ENCODE measurements at regions not wholly inside any gene's neighbourhood (a gene's known extent, or its start where the extent isn't known, plus 50 kb on each side); places are given as distances from the start of the nearest gene placed in this dataset.

DNA sequence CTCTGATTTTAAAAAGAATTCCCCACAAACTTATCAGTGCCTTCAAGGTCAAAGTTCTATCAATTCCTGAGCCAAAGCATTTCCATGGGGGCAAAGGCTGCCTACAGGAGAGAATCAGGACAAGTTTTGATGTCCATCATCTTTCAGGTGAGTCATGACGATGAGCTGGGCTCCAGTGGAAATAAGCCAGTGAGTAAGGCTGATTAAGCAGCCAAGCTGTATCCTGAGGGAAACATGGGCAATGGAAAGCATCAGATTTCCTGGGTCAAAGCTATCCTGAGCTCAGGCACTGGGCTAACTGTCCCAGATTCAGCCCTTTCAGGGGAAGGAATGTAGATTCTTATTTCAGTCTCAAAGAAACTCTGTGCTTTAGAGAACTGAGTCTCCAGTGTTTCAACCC, 377.4 kb downstream of the CD109 start:
- H3K4me3 Mint-ChIP-seq (ENCODE audit: unreplicated experiment): no peak overlapping the region
- no peak for DNase-seq (ENCODE audit: low spot score)
- peaks cover 14% of the 10 kb centered on the region for H3K4me1 Mint-ChIP-seq (ENCODE audit: unreplicated experiment)
- H3K27me3 Mint-ChIP-seq (ENCODE audit: unreplicated experiment): peaks cover 2% of the 10 kb centered on the region
- TF ChIP-seq, protein P1, sequence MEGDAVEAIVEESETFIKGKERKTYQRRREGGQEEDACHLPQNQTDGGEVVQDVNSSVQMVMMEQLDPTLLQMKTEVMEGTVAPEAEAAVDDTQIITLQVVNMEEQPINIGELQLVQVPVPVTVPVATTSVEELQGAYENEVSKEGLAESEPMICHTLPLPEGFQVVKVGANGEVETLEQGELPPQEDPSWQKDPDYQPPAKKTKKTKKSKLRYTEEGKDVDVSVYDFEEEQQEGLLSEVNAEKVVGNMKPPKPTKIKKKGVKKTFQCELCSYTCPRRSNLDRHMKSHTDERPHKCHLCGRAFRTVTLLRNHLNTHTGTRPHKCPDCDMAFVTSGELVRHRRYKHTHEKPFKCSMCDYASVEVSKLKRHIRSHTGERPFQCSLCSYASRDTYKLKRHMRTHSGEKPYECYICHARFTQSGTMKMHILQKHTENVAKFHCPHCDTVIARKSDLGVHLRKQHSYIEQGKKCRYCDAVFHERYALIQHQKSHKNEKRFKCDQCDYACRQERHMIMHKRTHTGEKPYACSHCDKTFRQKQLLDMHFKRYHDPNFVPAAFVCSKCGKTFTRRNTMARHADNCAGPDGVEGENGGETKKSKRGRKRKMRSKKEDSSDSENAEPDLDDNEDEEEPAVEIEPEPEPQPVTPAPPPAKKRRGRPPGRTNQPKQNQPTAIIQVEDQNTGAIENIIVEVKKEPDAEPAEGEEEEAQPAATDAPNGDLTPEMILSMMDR (IDR thresholded peaks at IDR 0.05; ENCODE audit: unreplicated experiment): no peak
- no peaks in the 10 kb centered on the region for H3K36me3 Mint-ChIP-seq (ENCODE audit: low read depth, unreplicated experiment)
- no peak overlapping the region for H3K27ac Mint-ChIP-seq (ENCODE audit: unreplicated experiment)
- H3K9me3 Mint-ChIP-seq (ENCODE audit: unreplicated experiment): no peaks in the 10 kb centered on the region

DNA sequence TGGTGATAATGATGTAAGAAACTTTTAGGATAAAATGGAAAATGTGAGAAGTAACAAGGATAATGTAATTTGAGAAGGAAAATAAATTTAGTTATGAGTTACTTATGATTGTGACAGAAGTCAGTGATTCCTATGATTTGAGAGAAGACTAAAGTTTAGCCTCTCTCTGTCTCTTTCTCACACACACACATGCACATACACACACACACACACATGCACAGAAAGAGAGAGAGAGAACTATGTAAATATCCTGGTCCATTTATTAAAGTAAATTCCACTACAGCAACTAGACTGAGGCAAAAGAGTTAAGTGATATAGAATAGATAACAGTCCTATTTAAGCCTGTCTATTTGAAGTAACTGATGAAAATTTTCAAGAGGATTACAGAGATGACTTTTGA, 375.2 kb downstream of the CD109 start:
- H3K27me3 Mint-ChIP-seq (ENCODE audit: unreplicated experiment): peaks cover 2% of the 10 kb centered on the region
- TF ChIP-seq, protein P1 (IDR thresholded peaks at IDR 0.05; ENCODE audit: unreplicated experiment): no peak
- H3K36me3 Mint-ChIP-seq (ENCODE audit: low read depth, unreplicated experiment): no peaks in the 10 kb centered on the region
- no peak overlapping the region for H3K4me3 Mint-ChIP-seq (ENCODE audit: unreplicated experiment)
- DNase-seq (ENCODE audit: low spot score): no peak
- H3K4me1 Mint-ChIP-seq (ENCODE audit: unreplicated experiment): peaks cover 14% of the 10 kb centered on the region
- no peak overlapping the region for H3K27ac Mint-ChIP-seq (ENCODE audit: unreplicated experiment)
- H3K9me3 Mint-ChIP-seq (ENCODE audit: unreplicated experiment): no peaks in the 10 kb centered on the region

DNA sequence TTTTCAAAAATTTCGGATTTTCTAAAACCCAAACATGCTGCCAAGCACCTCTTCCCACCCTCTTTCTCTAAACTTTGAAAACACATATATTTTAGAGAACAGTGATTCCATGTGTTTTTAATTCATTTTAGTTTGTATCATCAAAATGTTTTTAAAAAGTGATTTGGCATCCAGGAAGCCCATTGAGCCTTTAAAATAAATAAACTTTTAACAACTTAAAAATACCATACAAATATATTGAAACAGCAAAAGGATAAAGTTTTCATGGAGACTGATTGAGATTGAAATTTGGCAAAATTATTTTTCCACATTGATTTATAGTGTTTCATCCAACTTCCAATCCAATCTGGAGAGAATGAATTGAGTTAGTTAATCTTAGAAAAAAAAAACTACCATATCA, 374.7 kb downstream of the CD109 start:
- no peak for DNase-seq (ENCODE audit: low spot score)
- Mint-ChIP-seq H3K4me1 (ENCODE audit: unreplicated experiment) (peaks cover 14% of the 10 kb centered on the region), H3K36me3 (ENCODE audit: low read depth, unreplicated experiment) (no peaks in the 10 kb centered on the region), H3K9me3 (ENCODE audit: unreplicated experiment) (no peaks in the 10 kb centered on the region), H3K27ac (ENCODE audit: unreplicated experiment) (no peak overlapping the region), H3K4me3 (ENCODE audit: unreplicated experiment) (no peak overlapping the region), H3K27me3 (ENCODE audit: unreplicated experiment) (peaks cover 2% of the 10 kb centered on the region)
- TF ChIP-seq, protein P1 (IDR thresholded peaks at IDR 0.05; ENCODE audit: unreplicated experiment): no peak

DNA sequence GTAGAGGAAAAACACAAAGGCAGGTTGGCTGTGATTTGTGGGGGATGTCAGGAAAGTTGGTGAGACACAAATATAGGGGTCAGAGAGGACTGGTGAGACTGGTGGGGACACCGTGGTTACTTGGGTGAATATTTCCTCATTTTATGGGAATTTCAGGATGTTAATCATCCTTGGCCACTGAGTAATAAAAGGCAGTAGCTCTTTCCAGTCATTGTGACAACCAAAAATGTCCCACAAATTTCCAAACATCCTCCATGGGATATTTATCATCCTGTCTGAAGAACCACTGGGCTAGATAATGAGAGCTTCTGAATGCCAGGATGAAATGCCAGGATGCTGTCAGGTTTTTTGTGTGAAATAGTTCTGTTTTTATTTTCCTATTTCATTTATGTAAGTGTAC, 374.1 kb downstream of the CD109 start:
- Mint-ChIP-seq H3K27me3 (ENCODE audit: unreplicated experiment) (peaks cover 2% of the 10 kb centered on the region), H3K27ac (ENCODE audit: unreplicated experiment) (peak overlapping the region; percentile 4), H3K9me3 (ENCODE audit: unreplicated experiment) (no peaks in the 10 kb centered on the region), H3K4me1 (ENCODE audit: unreplicated experiment) (peaks cover 14% of the 10 kb centered on the region), H3K4me3 (ENCODE audit: unreplicated experiment) (no peak overlapping the region), H3K36me3 (ENCODE audit: low read depth, unreplicated experiment) (no peaks in the 10 kb centered on the region)
- DNase-seq (ENCODE audit: low spot score): no peak
- TF ChIP-seq, protein P1 (IDR thresholded peaks at IDR 0.05; ENCODE audit: unreplicated experiment): no peak

DNA sequence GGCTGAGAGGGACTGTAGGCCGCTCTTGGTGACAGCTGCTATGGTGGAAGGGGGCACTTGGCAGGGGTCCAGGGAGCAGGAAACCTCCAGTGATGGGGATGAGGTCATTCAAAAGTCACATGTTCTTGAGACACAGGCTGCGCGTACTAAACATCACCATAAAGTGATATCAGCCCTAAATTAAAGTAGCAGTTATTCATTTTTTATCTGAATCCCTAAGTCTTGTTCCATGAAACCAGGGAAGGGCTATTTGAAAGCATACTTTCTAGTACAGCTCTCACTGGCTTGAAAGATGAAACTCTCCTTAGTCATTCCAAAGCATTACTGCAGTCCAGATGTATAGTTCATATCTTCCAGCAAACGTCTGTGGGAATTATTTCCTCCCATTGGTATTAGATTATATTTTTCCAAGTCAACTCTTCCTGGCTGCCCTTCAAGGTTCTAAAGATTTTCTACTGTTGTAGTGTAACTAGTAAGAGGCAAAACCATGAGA, 373.1 kb downstream of the CD109 start:
- Mint-ChIP-seq H3K36me3 (ENCODE audit: low read depth, unreplicated experiment) (no peaks in the 10 kb centered on the region), H3K9me3 (ENCODE audit: unreplicated experiment) (no peaks in the 10 kb centered on the region), H3K27me3 (ENCODE audit: unreplicated experiment) (peaks cover 2% of the 10 kb centered on the region), H3K27ac (ENCODE audit: unreplicated experiment) (no peak overlapping the region), H3K4me1 (ENCODE audit: unreplicated experiment) (peaks cover 14% of the 10 kb centered on the region), H3K4me3 (ENCODE audit: unreplicated experiment) (no peak overlapping the region)
- no peak for DNase-seq (ENCODE audit: low spot score)
- TF ChIP-seq, protein P1 (IDR thresholded peaks at IDR 0.05; ENCODE audit: unreplicated experiment): no peak

All from endothelial cell (in vitro differentiated cells).